IMR-90 (cell line): ENCODE measurements at regions not wholly inside any gene's neighbourhood (a gene's known extent, or its start where the extent isn't known, plus 50 kb on each side); places are given as distances from the start of the nearest gene placed in this dataset.
"Not testable (repeated sequence)": the region's sequence is repeated elsewhere in the genome, so short reads cannot be mapped to it uniquely, and the experiment has no call there.

Experiments used
- ATAC-seq: fragments of 200-7000 bp; cut with Tn5 transposase; 2 replicates; pipeline ENCODE4 v1.9.1; 2020; ENCODE audit warnings: low read depth, mild to moderate bottlenecking, moderate library complexity
- BruUV-seq: library from RNA; stranded (reverse); fragments of 400-500 nt; replicated peaks from 2 replicates; lab custom pipeline; 2021; lab: Mats Ljungman, UMichigan
- CTCF ChIA-PET: fragments of 300-600 bp; formaldehyde crosslinking; extraction: SDS; loops from one replicate; lab custom pipeline; 2021; ENCODE audit warnings: antibody characterized with exemption; lab: Yijun Ruan, JAX
- POLR2A ChIA-PET: fragments of 300-600 bp; sonication (Branson Sonifier 250); formaldehyde crosslinking; loops from one replicate; lab custom pipeline; 2022; ENCODE audit warnings: antibody characterized with exemption; ENCODE audit not compliant: unreplicated experiment; lab: Charles Lee
- DNase-seq: peaks from one replicate; pipeline ENCODE4 v3.0.0; 2013
- H2AFZ ChIP-seq: replicated peaks from 2 replicates; pipeline ENCODE3; 2013; ENCODE audit warnings: low read length, mild to moderate bottlenecking; ENCODE audit not compliant: poor library complexity
- H2AK5ac ChIP-seq: 2 replicates; pipeline ENCODE4 v1.6.1; 2013; ENCODE audit warnings: low read depth, low read length, inconsistent platforms
- H2AK9ac ChIP-seq: replicated peaks from 2 replicates; pipeline ENCODE3; 2013; ENCODE audit warnings: mild to moderate bottlenecking, low read depth, low read length, moderate library complexity; ENCODE audit not compliant: poor library complexity
- H2BK120ac ChIP-seq: 2 replicates; pipeline ENCODE4 v1.6.1; 2013; ENCODE audit warnings: low read depth, low read length, inconsistent platforms
- H2BK15ac ChIP-seq: 3 replicates; pipeline ENCODE4 v1.6.1; 2013; ENCODE audit warnings: low read depth, low read length, inconsistent platforms
- H2BK20ac ChIP-seq: 2 replicates; pipeline ENCODE4 v1.6.1; 2013; ENCODE audit warnings: low read depth, mild to moderate bottlenecking, inconsistent platforms, low read length, moderate library complexity
- H2BK5ac ChIP-seq: 2 replicates; pipeline ENCODE4 v1.6.1; 2013; ENCODE audit warnings: mild to moderate bottlenecking, low read depth, low read length, inconsistent platforms; ENCODE audit not compliant: poor library complexity, severe bottlenecking
- H3K14ac ChIP-seq: replicated peaks from 2 replicates; pipeline ENCODE4 v1.6.1; 2013; ENCODE audit warnings: low read depth, low read length, inconsistent platforms
- H3K18ac ChIP-seq: 2 replicates; pipeline ENCODE4 v1.6.1; 2013; ENCODE audit warnings: low read depth, low read length, control low read depth
- H3K23ac ChIP-seq: 2 replicates; pipeline ENCODE4 v1.6.1; 2013; ENCODE audit warnings: low read depth, low read length, inconsistent platforms
- H3K27ac ChIP-seq: 2 replicates; pipeline ENCODE4 v1.5.1; 2013; ENCODE audit warnings: mild to moderate bottlenecking, control low read depth, low read length; ENCODE audit not compliant: insufficient read depth
- H3K27me3 ChIP-seq: 2 replicates; pipeline ENCODE4 v1.6.1; 2013; ENCODE audit warnings: low read length; ENCODE audit not compliant: control insufficient read depth, insufficient read depth
- H3K36me3 ChIP-seq: 2 replicates; pipeline ENCODE4 v1.6.1; 2013; ENCODE audit warnings: low read length, mixed read lengths; ENCODE audit not compliant: control insufficient read depth, insufficient read depth
- H3K4ac ChIP-seq: 2 replicates; pipeline ENCODE4 v1.6.1; 2013; ENCODE audit warnings: low read depth, low read length, inconsistent platforms
- H3K4me1 ChIP-seq: 2 replicates; pipeline ENCODE4 v1.6.1; 2013; ENCODE audit warnings: low read length, mixed read lengths; ENCODE audit not compliant: control insufficient read depth, insufficient read depth
- H3K4me2 ChIP-seq: 2 replicates; pipeline ENCODE4 v1.6.1; 2013; ENCODE audit warnings: low read depth, mild to moderate bottlenecking, control low read depth, low read length, moderate library complexity
- H3K4me3 ChIP-seq: 2 replicates; pipeline ENCODE4 v1.5.1; 2013; ENCODE audit warnings: low read depth, mild to moderate bottlenecking, control low read depth, low read length, moderate library complexity; ENCODE audit not compliant: insufficient read depth
- H3K56ac ChIP-seq: 2 replicates; pipeline ENCODE4 v1.6.1; 2013; ENCODE audit warnings: low read length, inconsistent platforms; ENCODE audit not compliant: insufficient read depth; ENCODE audit errors: extremely low read depth
- H3K79me1 ChIP-seq, 2 experiments: 2 replicates each; pipeline ENCODE4 v1.6.1; 2013; ENCODE audit warnings: low read length in 2 of 2, inconsistent platforms in 1 of 2, low read depth in 1 of 2
- H3K9ac ChIP-seq: 2 replicates; pipeline ENCODE4 v1.6.1; 2013; ENCODE audit warnings: low read depth, low read length, control low read depth
- H3K9me1 ChIP-seq: 2 replicates; pipeline ENCODE4 v1.6.1; 2013; ENCODE audit warnings: low read length, inconsistent platforms; ENCODE audit not compliant: insufficient read depth
- H3K9me3 ChIP-seq: 2 replicates; pipeline ENCODE4 v1.6.1; 2013; ENCODE audit warnings: low read length; ENCODE audit not compliant: control insufficient read depth, insufficient read depth
- H4K20me1 ChIP-seq: 2 replicates; pipeline ENCODE4 v1.6.1; 2013; ENCODE audit warnings: low read length, inconsistent platforms; ENCODE audit not compliant: insufficient read depth
- H4K5ac ChIP-seq: 2 replicates; pipeline ENCODE4 v1.6.1; 2013; ENCODE audit warnings: mild to moderate bottlenecking, low read depth, low read length, control low read depth
- H4K8ac ChIP-seq, 2 experiments: 2 replicates each; pipeline ENCODE4 v1.6.1; 2013; ENCODE audit warnings: low read depth in 2 of 2, low read length in 2 of 2, control low read depth in 1 of 2, inconsistent platforms in 1 of 2
- H4K91ac ChIP-seq: 2 replicates; pipeline ENCODE4 v1.6.1; 2013; ENCODE audit warnings: low read depth, low read length, inconsistent platforms; ENCODE audit not compliant: insufficient read depth
- WGBS, 2 experiments: methylation state at CpG; one replicate each; pipeline versions ENCODE4 v1.1.5 to v1.1.7; 2013; ENCODE audit warnings: missing lambda C conversion rate in 2 of 2; ENCODE audit not compliant: insufficient read length in 1 of 2; ENCODE audit errors: extremely low coverage in 2 of 2; 5-methylcytosine and 5-hydroxymethylcytosine counted together
- dilution Hi-C: fragments of 300-500 bp; cut with HindIII; formaldehyde crosslinking; loops from one replicate; pipeline ENCODE4 v1.14.3; 2018; ENCODE audit warnings: low sequenced_read_pairs; ENCODE audit not compliant: unreplicated experiment
- in situ Hi-C: fragments of 300-500 bp; cut with MboI; formaldehyde crosslinking; loops from 3 replicates; pipeline ENCODE4 v1.14.3; 2019; ENCODE audit warnings: low sequenced_read_pairs, inconsistent platforms, mixed read lengths
- intact Hi-C: fragments of 100-400 bp; cut with micrococcal nuclease; formaldehyde crosslinking; loops from 2 replicates; pipeline ENCODE4 v1.10.0; 2022

DNA sequence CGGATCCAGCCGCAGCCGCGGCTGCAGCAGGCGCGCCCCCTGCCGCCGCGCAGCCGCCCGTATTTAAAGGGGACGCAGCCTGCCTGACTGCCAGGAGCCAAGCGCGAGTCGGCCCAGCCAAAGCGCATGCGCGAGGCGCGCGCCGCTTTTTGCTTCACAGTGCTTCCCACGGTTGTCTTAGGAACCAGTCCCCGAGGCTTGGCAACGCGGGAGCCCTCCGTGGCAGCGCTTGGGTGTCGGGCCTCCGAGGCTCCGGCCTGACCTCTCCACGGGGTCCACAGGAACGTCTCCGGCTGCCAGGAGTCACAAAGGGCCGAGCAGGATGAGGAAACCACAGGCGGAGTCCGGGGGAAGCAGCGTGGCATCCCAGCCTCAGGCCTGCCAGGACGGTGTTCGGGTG, 689.3 kb downstream of the KCNJ18 start:
- H4K91ac ChIP-seq, H3K9me1 ChIP-seq, H2BK5ac ChIP-seq, H2AFZ ChIP-seq, H3K18ac ChIP-seq, intact Hi-C loops, H3K27me3 ChIP-seq, H3K4me2 ChIP-seq, H3K36me3 ChIP-seq, H3K4me1 ChIP-seq, CTCF ChIA-PET, in situ Hi-C loops, H2BK15ac ChIP-seq, H2BK120ac ChIP-seq, H3K23ac ChIP-seq, H3K56ac ChIP-seq, ATAC-seq, H3K4ac ChIP-seq, H2AK9ac ChIP-seq, H2BK20ac ChIP-seq, DNase-seq, H2AK5ac ChIP-seq, BruUV-seq, H3K9me3 ChIP-seq, H3K9ac ChIP-seq, H3K4me3 ChIP-seq, H3K27ac ChIP-seq, POLR2A ChIA-PET, H3K14ac ChIP-seq, dilution Hi-C loops, H4K8ac ChIP-seq, H4K5ac ChIP-seq, H3K79me1 ChIP-seq, H4K20me1 ChIP-seq: not testable (repeated sequence)
- no CpG with 5 or more reads among the region's 40 CpGs for WGBS, 2 experiments

DNA sequence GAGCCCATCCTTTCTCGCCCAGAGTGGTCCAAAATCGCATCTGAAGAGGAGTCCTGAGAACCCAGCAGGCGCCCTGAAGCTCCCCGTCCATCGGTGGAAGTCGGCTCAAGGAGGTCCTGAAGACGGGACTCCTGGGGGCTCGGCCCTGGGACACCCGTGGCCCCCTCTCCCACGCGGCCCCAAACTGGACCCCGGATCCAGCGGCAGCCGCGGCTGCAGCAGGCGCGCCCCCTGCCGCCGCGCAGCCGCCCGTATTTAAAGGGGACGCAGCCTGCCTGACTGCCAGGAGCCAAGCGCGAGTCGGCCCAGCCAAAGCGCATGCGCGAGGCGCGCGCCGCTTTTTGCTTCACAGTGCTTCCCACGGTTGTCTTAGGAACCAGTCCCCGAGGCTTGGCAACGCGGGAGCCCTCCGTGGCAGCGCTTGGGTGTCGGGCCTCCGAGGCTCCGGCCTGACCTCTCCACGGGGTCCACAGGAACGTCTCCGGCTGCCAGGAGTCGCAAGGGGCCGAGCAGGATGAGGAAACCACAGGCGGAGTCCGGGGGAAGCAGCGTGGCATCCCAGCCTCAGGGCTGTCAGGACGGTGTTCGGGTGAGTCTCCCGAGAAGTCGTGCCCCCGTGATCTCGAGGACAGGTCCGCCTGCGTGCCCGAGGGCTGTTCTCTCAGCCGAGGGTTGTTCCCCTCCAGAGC, 691.6 kb downstream of the KCNJ18 start:
- H2BK15ac ChIP-seq, dilution Hi-C loops, H3K14ac ChIP-seq, H2BK20ac ChIP-seq, H3K27ac ChIP-seq, H3K4ac ChIP-seq, H3K18ac ChIP-seq, H2BK5ac ChIP-seq, DNase-seq, in situ Hi-C loops, H3K9me1 ChIP-seq, H4K91ac ChIP-seq, H2AFZ ChIP-seq, H4K5ac ChIP-seq, CTCF ChIA-PET, H3K27me3 ChIP-seq, POLR2A ChIA-PET, H3K4me2 ChIP-seq, H2BK120ac ChIP-seq, H3K56ac ChIP-seq, H3K9ac ChIP-seq, H4K20me1 ChIP-seq, H3K79me1 ChIP-seq, BruUV-seq, H2AK9ac ChIP-seq, H3K4me3 ChIP-seq, intact Hi-C loops, H4K8ac ChIP-seq, H3K9me3 ChIP-seq, H3K23ac ChIP-seq, H3K4me1 ChIP-seq, H2AK5ac ChIP-seq, H3K36me3 ChIP-seq, ATAC-seq: not testable (repeated sequence)
- no CpG with 5 or more reads among the region's 60 CpGs for WGBS, 2 experiments
